SU-DHL-6 (cell line): ENCODE measurements at regions not wholly inside any gene's neighbourhood (a gene's known extent, or its start where the extent isn't known, plus 50 kb on each side); places are given as distances from the start of the nearest gene placed in this dataset.

Experiments used
- H2AFZ ChIP-seq: fragments of 200-600 bp; sonication (generic); 2 replicates; pipeline ENCODE4 v1.6.1; 2014; ENCODE audit warnings: low read depth, mild to moderate bottlenecking, moderate library complexity, mixed read lengths, antibody characterized with exemption, low read length; ENCODE audit not compliant: severe bottlenecking
- H3F3A ChIP-seq: fragments of 200-600 bp; shearing (Covaris generic); 2 replicates; pipeline ENCODE4 v1.6.0; 2016; ENCODE audit warnings: antibody characterized with exemption, mild to moderate bottlenecking; ENCODE audit not compliant: insufficient read depth
- H3K27ac ChIP-seq: fragments of 200-600 bp; sonication (generic); 2 replicates; pipeline ENCODE4 v1.5.1; 2016; ENCODE audit warnings: low read depth, mild to moderate bottlenecking, low read length, moderate library complexity, mixed read lengths
- H3K27me3 ChIP-seq: fragments of 200-600 bp; sonication (generic), shearing (Covaris generic); 2 replicates; pipeline ENCODE4 v1.6.0; 2014; ENCODE audit warnings: mild to moderate bottlenecking, low read length
- H3K36me3 ChIP-seq: fragments of 200-600 bp; sonication (generic); 2 replicates; pipeline ENCODE4 v1.6.1; 2014; ENCODE audit warnings: mild to moderate bottlenecking, low read length, mixed read lengths
- H3K4me2 ChIP-seq: fragments of 300-600, 200-600 bp; shearing (Covaris generic), sonication (generic); 2 replicates; pipeline ENCODE4 v1.6.0; 2014; ENCODE audit warnings: low read length, low read depth, mild to moderate bottlenecking; ENCODE audit not compliant: poor library complexity, severe bottlenecking
- H3K4me3 ChIP-seq: fragments of 200-600 bp; sonication (generic); 2 replicates; pipeline ENCODE4 v1.5.1; 2014; ENCODE audit warnings: antibody characterized with exemption, low read length, mild to moderate bottlenecking, mixed read lengths; ENCODE audit not compliant: insufficient read depth, poor library complexity, severe bottlenecking
- H3K79me2 ChIP-seq: fragments of 200-600 bp; sonication (generic); 2 replicates; pipeline ENCODE4 v1.6.1; 2014; ENCODE audit warnings: mild to moderate bottlenecking, low read length, moderate library complexity; ENCODE audit not compliant: insufficient read depth
- H3K9ac ChIP-seq: fragments of 200-600 bp; sonication (generic); 2 replicates; pipeline ENCODE4 v1.7.0; 2014; ENCODE audit warnings: mild to moderate bottlenecking, low read length
- H3K9me2 ChIP-seq: fragments of 200-600 bp; sonication (generic); replicated peaks from 2 replicates; pipeline ENCODE4 v1.6.1; 2014; ENCODE audit warnings: low read length; ENCODE audit not compliant: insufficient read depth
- H3K9me3 ChIP-seq: fragments of 200-600 bp; sonication (generic); 2 replicates; pipeline ENCODE4 v1.6.1; 2014; ENCODE audit warnings: low read length, mixed read lengths; ENCODE audit not compliant: insufficient read depth
- H4K20me1 ChIP-seq: fragments of 200-600 bp; sonication (generic); 2 replicates; pipeline ENCODE4 v1.6.1; 2014; ENCODE audit warnings: low read depth, mild to moderate bottlenecking, antibody characterized with exemption, low read length, moderate library complexity, mixed read lengths
- CTCF ChIP-seq: fragments of 200-600 bp; sonication (generic); IDR thresholded peaks from one replicate; pipeline ENCODE4 v1.5.1; 2017; ENCODE audit warnings: antibody characterized with exemption, mild to moderate bottlenecking, low read length, moderate library complexity; ENCODE audit not compliant: insufficient read depth, poor library complexity, severe bottlenecking
- EZH2phosphoT487 ChIP-seq: fragments of 200-600 bp; sonication (generic), shearing (Covaris generic); conservative IDR thresholded peaks from 2 replicates; pipeline ENCODE4 v1.6.1; 2018; ENCODE audit warnings: mild to moderate bottlenecking, antibody characterized with exemption, low read length, moderate library complexity, mixed read lengths

GRCh38 chr1:99083338-99083737 lies 78.7 kb upstream of the PLPPR5 start:
- Histone ChIP-seq H3F3A (no peaks in the 10 kb centered on the region), H3K9me2 (no peaks in the 10 kb centered on the region), H3K4me3 (no peak overlapping the region), H3K27ac (no peak overlapping the region), H3K9me3 (no peaks in the 10 kb centered on the region), H3K4me2 (no peak overlapping the region), H3K27me3 (no peaks in the 10 kb centered on the region), H3K79me2 (no peaks in the 10 kb centered on the region), H3K9ac (no peak overlapping the region), H2AFZ (no peak overlapping the region), H4K20me1 (no peaks in the 10 kb centered on the region), H3K36me3 (no peaks in the 10 kb centered on the region)
- TF ChIP-seq CTCF (no peak), EZH2phosphoT487 (no peak)

GRCh38 chr1:99084562-99084961 lies 79.9 kb upstream of the PLPPR5 start:
- no peaks in the 10 kb centered on the region for H3K79me2 ChIP-seq
- H2AFZ ChIP-seq = no peak overlapping the region
- H3K27me3 ChIP-seq = no peaks in the 10 kb centered on the region
- no peak overlapping the region for H3K4me3 ChIP-seq
- H3K27ac ChIP-seq = no peak overlapping the region
- no peak overlapping the region for H3K4me2 ChIP-seq
- no peaks in the 10 kb centered on the region for H3K9me2 ChIP-seq
- H3K9me3 ChIP-seq = no peaks in the 10 kb centered on the region
- H3K36me3 ChIP-seq = no peaks in the 10 kb centered on the region
- no peak overlapping the region for H3K9ac ChIP-seq
- H4K20me1 ChIP-seq = no peaks in the 10 kb centered on the region
- TF ChIP-seq CTCF (no peak), EZH2phosphoT487 (no peak)
- H3F3A ChIP-seq = no peaks in the 10 kb centered on the region

GRCh38 chr1:99086057-99086456 lies 81.4 kb upstream of the PLPPR5 start:
- Histone ChIP-seq H3F3A (no peaks in the 10 kb centered on the region), H2AFZ (no peak overlapping the region), H3K27ac (no peak overlapping the region), H3K27me3 (no peaks in the 10 kb centered on the region), H3K9me3 (no peaks in the 10 kb centered on the region), H3K9ac (no peak overlapping the region), H3K79me2 (no peaks in the 10 kb centered on the region), H3K4me3 (no peak overlapping the region), H4K20me1 (no peaks in the 10 kb centered on the region), H3K4me2 (no peak overlapping the region), H3K36me3 (no peaks in the 10 kb centered on the region), H3K9me2 (no peaks in the 10 kb centered on the region)
- TF ChIP-seq CTCF = no peak
- no peak for TF ChIP-seq EZH2phosphoT487

- no peaks in the 10 kb centered on the region for H3K9me3 ChIP-seq
- H3K9ac ChIP-seq = no peak overlapping the region
- no peaks in the 10 kb centered on the region for H3F3A ChIP-seq
- no peak overlapping the region for H2AFZ ChIP-seq
- no peak overlapping the region for H3K4me2 ChIP-seq
- H3K27ac ChIP-seq = no peak overlapping the region
- TF ChIP-seq EZH2phosphoT487 (no peak), CTCF (no peak)
- H4K20me1 ChIP-seq = no peaks in the 10 kb centered on the region
- H3K9me2 ChIP-seq = no peaks in the 10 kb centered on the region
- H3K79me2 ChIP-seq = no peaks in the 10 kb centered on the region
- no peaks in the 10 kb centered on the region for H3K27me3 ChIP-seq
- H3K36me3 ChIP-seq = no peaks in the 10 kb centered on the region
- H3K4me3 ChIP-seq = no peak overlapping the region
Measured at GRCh38 chr1:99098589-99098988, 93.9 kb upstream of the PLPPR5 start.
